ENCODE measurements at regions not wholly inside any gene's neighbourhood (a gene's known extent, or its start where the extent isn't known, plus 50 kb on each side); places are given as distances from the start of the nearest gene placed in this dataset.

DNA sequence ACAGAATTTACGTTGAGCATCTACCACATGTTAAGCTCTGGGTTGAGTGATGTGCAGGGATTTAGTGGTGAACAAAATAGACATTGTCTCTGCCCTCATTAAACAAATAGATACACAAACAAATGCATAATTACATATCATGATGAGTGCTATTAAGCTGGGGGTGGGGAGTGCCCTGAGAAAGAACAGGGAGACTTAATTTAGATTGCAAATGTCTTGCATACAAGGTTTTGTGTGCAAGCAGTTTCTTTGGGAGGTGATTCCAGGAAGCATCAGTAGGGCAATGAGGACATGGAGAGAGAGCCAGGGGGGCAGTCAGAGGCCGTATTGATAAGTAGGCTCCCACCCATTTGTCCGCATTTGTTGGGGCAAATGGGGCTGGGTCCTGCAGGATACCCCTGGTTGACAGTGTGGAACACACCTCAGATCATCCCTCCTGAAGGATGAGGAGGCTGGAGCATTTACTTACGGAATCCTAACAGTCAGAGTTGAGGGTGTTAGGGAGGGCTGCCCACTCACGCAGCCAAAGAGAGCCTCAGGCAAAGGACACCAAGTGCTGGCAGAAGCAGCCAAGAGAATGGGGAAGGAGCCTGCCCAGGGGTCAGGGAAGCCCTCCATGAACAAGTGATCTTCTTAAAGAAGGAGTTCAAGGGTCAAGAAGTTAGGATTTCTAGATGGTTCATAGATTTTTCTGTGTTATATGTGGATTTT is 245.9 kb downstream of the BCOR start:
- Histone ChIP-seq H3K79me2 (ENCODE audit: control insufficient read depth, insufficient read depth, low read length) (no peaks in the 10 kb centered on the region), H3K27me3 (ENCODE audit: insufficient read depth, low read length, poor library complexity) (no peaks in the 10 kb centered on the region), H3K56ac (ENCODE audit: low read length) (no peak overlapping the region), H3K27ac (ENCODE audit: low read depth, low read length) (no peak overlapping the region), H3K18ac (ENCODE audit: low read length) (no peak overlapping the region), H3K4me2 (ENCODE audit: low read length) (no peak overlapping the region), H2BK15ac (replicated peaks; ENCODE audit: low read depth) (no peak overlapping the region), H3K36me3 (ENCODE audit: control insufficient read depth, insufficient read depth, low read length) (no peaks in the 10 kb centered on the region), H3K79me1 (ENCODE audit: low read length) (no peaks in the 10 kb centered on the region), H3K4ac (ENCODE audit: low read depth, low read length) (no peak overlapping the region), H2BK120ac (ENCODE audit: low read depth, low read length) (no peak overlapping the region), H4K5ac (ENCODE audit: low read length) (no peak overlapping the region), H2BK5ac (ENCODE audit: low read length) (no peak overlapping the region), H2AK5ac (ENCODE audit: low read length) (no peak overlapping the region), H3K23ac (ENCODE audit: low read length) (no peak overlapping the region), H3K4me3 (ENCODE audit: low read length) (no peak overlapping the region), H4K8ac (ENCODE audit: low read depth, low read length) (no peak overlapping the region), H3K4me1 (ENCODE audit: control insufficient read depth, low read depth, low read length) (peaks cover 4% of the 10 kb centered on the region), H3K9ac (ENCODE audit: low read length) (no peak overlapping the region)
- no peak for DNase-seq
- WGBS (ENCODE audit: extremely low coverage, insufficient coverage, low lambda C conversion rate), result no CpG with 5 or more reads among the region's 5 CpGs

GRCh38 chrX:39852491-39852890 is 245.3 kb downstream of the BCOR start:
- no peak overlapping the region for H3K9ac ChIP-seq (ENCODE audit: low read length)
- no peak overlapping the region for H2AK5ac ChIP-seq (ENCODE audit: low read length)
- no peak overlapping the region for H2BK120ac ChIP-seq (ENCODE audit: low read depth, low read length)
- no peaks in the 10 kb centered on the region for H3K79me2 ChIP-seq (ENCODE audit: control insufficient read depth, insufficient read depth, low read length)
- H3K56ac ChIP-seq (ENCODE audit: low read length), result peak overlapping the region; percentile 67
- peaks cover 4% of the 10 kb centered on the region for H3K4me1 ChIP-seq (ENCODE audit: control insufficient read depth, low read depth, low read length)
- no peaks in the 10 kb centered on the region for H3K79me1 ChIP-seq (ENCODE audit: low read length)
- H2BK5ac ChIP-seq (ENCODE audit: low read length), result no peak overlapping the region
- no peaks in the 10 kb centered on the region for H3K27me3 ChIP-seq (ENCODE audit: insufficient read depth, low read length, poor library complexity)
- no peak overlapping the region for H3K4me2 ChIP-seq (ENCODE audit: low read length)
- WGBS (ENCODE audit: extremely low coverage, insufficient coverage, low lambda C conversion rate), result no CpG with 5 or more reads among the region's 3 CpGs
- no peak overlapping the region for H3K4me3 ChIP-seq (ENCODE audit: low read length)
- H4K5ac ChIP-seq (ENCODE audit: low read length), result no peak overlapping the region
- H3K18ac ChIP-seq (ENCODE audit: low read length), result peak overlapping the region; percentile 71
- no peak overlapping the region for H3K23ac ChIP-seq (ENCODE audit: low read length)
- H4K8ac ChIP-seq (ENCODE audit: low read depth, low read length), result no peak overlapping the region
- no peak for DNase-seq
- H2BK15ac ChIP-seq (replicated peaks; ENCODE audit: low read depth), result no peak overlapping the region
- peak overlapping the region; percentile 50 for H3K4ac ChIP-seq (ENCODE audit: low read depth, low read length)
- H3K36me3 ChIP-seq (ENCODE audit: control insufficient read depth, insufficient read depth, low read length), result no peaks in the 10 kb centered on the region
- no peak overlapping the region for H3K27ac ChIP-seq (ENCODE audit: low read depth, low read length)

GRCh38 chrX:39853417-39854030 is 244.2 kb downstream of the BCOR start:
- Histone ChIP-seq H3K18ac (ENCODE audit: low read length) (peak overlapping the region; percentile 68), H3K9ac (ENCODE audit: low read length) (no peak overlapping the region), H3K4ac (ENCODE audit: low read depth, low read length) (peak overlapping the region; percentile 7), H2AK5ac (ENCODE audit: low read length) (no peak overlapping the region), H2BK120ac (ENCODE audit: low read depth, low read length) (no peak overlapping the region), H3K4me3 (ENCODE audit: low read length) (no peak overlapping the region), H3K27me3 (ENCODE audit: insufficient read depth, low read length, poor library complexity) (no peaks in the 10 kb centered on the region), H2BK5ac (ENCODE audit: low read length) (no peak overlapping the region), H3K79me2 (ENCODE audit: control insufficient read depth, insufficient read depth, low read length) (no peaks in the 10 kb centered on the region), H3K79me1 (ENCODE audit: low read length) (no peaks in the 10 kb centered on the region), H3K36me3 (ENCODE audit: control insufficient read depth, insufficient read depth, low read length) (no peaks in the 10 kb centered on the region), H3K27ac (ENCODE audit: low read depth, low read length) (no peak overlapping the region), H3K23ac (ENCODE audit: low read length) (no peak overlapping the region), H3K4me2 (ENCODE audit: low read length) (no peak overlapping the region), H4K8ac (ENCODE audit: low read depth, low read length) (no peak overlapping the region), H2BK15ac (replicated peaks; ENCODE audit: low read depth) (peak overlapping the region; percentile 10), H3K4me1 (ENCODE audit: control insufficient read depth, low read depth, low read length) (peaks cover 4% of the 10 kb centered on the region), H4K5ac (ENCODE audit: low read length) (no peak overlapping the region), H3K56ac (ENCODE audit: low read length) (peak overlapping the region; percentile 12)
- DNase-seq, result no peak
- WGBS (ENCODE audit: extremely low coverage, insufficient coverage, low lambda C conversion rate), result no CpG with 5 or more reads among the region's 3 CpGs

DNA sequence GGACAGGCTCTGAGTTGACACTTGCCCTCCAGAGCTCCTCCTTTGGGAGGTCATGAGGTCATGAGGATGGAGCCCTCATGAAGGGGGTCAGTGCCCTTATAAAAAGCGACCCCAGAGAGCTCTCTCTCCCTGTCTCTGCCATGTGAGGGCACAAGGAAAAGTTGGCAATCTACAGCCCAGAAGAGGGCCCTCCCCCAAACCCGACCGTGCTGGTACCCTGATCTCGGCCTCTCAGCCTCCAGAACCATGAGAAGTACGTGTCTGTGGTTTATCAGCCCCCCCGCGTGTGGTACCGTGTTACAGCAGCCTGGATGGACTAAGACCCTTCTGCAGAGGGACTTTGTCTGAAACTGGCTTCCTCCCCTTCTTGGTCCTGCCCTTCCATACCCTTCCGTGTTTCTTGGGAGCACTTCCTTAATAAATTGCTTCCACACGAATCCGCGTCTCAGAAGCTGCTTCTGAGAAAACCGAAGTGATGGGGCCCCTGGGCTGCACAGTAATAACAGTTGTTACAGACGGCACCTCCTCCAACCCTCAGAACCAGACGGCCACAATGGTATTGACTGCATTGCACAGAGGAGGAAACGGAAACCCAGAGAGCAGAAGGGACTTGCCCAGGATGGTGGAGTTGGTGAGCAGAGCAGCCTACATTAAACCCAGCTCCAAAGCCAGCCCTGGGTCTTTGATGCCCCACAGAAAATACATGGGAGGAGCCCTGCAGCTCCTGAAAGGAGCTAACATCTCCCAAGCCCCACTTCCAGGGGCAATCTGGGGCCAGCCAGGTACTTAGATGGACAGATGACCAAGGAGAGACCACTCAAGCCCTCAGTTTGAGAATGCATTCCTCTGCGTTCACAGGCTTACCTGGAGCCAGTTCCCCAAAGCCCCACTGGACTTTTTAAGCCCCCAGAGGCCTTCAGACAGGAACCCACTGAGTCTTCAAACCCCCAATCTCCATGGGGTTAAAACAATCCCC is 242.7 kb downstream of the BCOR start:
- Histone ChIP-seq H3K4ac (ENCODE audit: low read depth, low read length) (peak overlapping the region; percentile 89), H2BK5ac (ENCODE audit: low read length) (no peak overlapping the region), H3K79me1 (ENCODE audit: low read length) (no peaks in the 10 kb centered on the region), H3K4me2 (ENCODE audit: low read length) (no peak overlapping the region), H3K36me3 (ENCODE audit: control insufficient read depth, insufficient read depth, low read length) (no peaks in the 10 kb centered on the region), H3K18ac (ENCODE audit: low read length) (peak overlapping the region; percentile 65), H3K56ac (ENCODE audit: low read length) (peak overlapping the region; percentile 10), H3K23ac (ENCODE audit: low read length) (no peak overlapping the region), H3K79me2 (ENCODE audit: control insufficient read depth, insufficient read depth, low read length) (no peaks in the 10 kb centered on the region), H3K4me1 (ENCODE audit: control insufficient read depth, low read depth, low read length) (peaks cover 7% of the 10 kb centered on the region), H2BK15ac (replicated peaks; ENCODE audit: low read depth) (no peak overlapping the region), H4K8ac (ENCODE audit: low read depth, low read length) (no peak overlapping the region), H3K9ac (ENCODE audit: low read length) (peak overlapping the region; percentile 27), H2AK5ac (ENCODE audit: low read length) (no peak overlapping the region), H3K4me3 (ENCODE audit: low read length) (no peak overlapping the region), H2BK120ac (ENCODE audit: low read depth, low read length) (peak overlapping the region; percentile 88), H4K5ac (ENCODE audit: low read length) (no peak overlapping the region), H3K27me3 (ENCODE audit: insufficient read depth, low read length, poor library complexity) (no peaks in the 10 kb centered on the region), H3K27ac (ENCODE audit: low read depth, low read length) (no peak overlapping the region)
- no CpG with 5 or more reads among the region's 17 CpGs for whole genome bisulfite sequencing (ENCODE audit: extremely low coverage, insufficient coverage, low lambda C conversion rate)
- no peak for DNase-seq

DNA sequence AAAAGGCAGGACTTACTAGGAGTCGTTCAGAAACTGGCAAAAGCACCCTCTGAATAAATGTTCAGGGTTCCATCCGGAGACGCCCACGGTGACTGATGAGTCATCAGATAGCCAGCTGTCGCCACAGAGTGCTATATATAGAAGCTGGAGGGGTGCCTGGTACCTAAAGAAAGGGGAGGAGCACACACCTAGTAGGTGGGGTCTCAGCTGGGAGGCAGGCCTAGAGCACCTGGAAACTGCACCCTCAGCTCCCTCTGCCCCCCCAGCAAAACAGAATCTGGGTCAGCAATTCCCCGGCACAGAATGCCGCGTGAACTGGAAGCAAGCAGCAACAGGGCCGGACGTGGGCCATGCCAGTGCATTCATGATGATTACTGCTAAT is 242.0 kb downstream of the BCOR start:
- WGBS (ENCODE audit: extremely low coverage, insufficient coverage, low lambda C conversion rate), result no CpG with 5 or more reads among the region's 10 CpGs
- no peak overlapping the region for H3K9ac ChIP-seq (ENCODE audit: low read length)

More for the DNA sequence above, 242.0 kb downstream of the BCOR start:
- Histone ChIP-seq H3K4me2 (ENCODE audit: low read length) (no peak overlapping the region), H3K79me2 (ENCODE audit: control insufficient read depth, insufficient read depth, low read length) (no peaks in the 10 kb centered on the region), H3K4me1 (ENCODE audit: control insufficient read depth, low read depth, low read length) (peaks cover 9% of the 10 kb centered on the region), H2BK15ac (replicated peaks; ENCODE audit: low read depth) (no peak overlapping the region), H3K79me1 (ENCODE audit: low read length) (no peaks in the 10 kb centered on the region), H3K56ac (ENCODE audit: low read length) (peak overlapping the region; percentile 15), H2BK5ac (ENCODE audit: low read length) (no peak overlapping the region), H3K4me3 (ENCODE audit: low read length) (no peak overlapping the region), H3K4ac (ENCODE audit: low read depth, low read length) (peak overlapping the region; percentile 89), H2BK120ac (ENCODE audit: low read depth, low read length) (peak overlapping the region; percentile 88), H4K8ac (ENCODE audit: low read depth, low read length) (no peak overlapping the region), H3K27me3 (ENCODE audit: insufficient read depth, low read length, poor library complexity) (no peaks in the 10 kb centered on the region), H3K23ac (ENCODE audit: low read length) (no peak overlapping the region), H3K18ac (ENCODE audit: low read length) (peak overlapping the region; percentile 65), H2AK5ac (ENCODE audit: low read length) (no peak overlapping the region), H4K5ac (ENCODE audit: low read length) (no peak overlapping the region), H3K36me3 (ENCODE audit: control insufficient read depth, insufficient read depth, low read length) (no peaks in the 10 kb centered on the region), H3K27ac (ENCODE audit: low read depth, low read length) (no peak overlapping the region)
- peak; percentile 65 for DNase-seq
